GM18511 (cell line): ENCODE measurements at regions not wholly inside any gene's neighbourhood (a gene's known extent, or its start where the extent isn't known, plus 50 kb on each side); places are given as distances from the start of the nearest gene placed in this dataset.

ENCODE experiments used
- ATAC-seq: cut with Tn5 transposase; IDR thresholded peaks from one replicate; pipeline ENCODE4 v1.9.1; 2021; ENCODE audit warnings: mild to moderate bottlenecking, moderate library complexity; ENCODE audit not compliant: unreplicated experiment

GRCh38 chr4:123308667-123309066 is 87.9 kb upstream of the SPRY1 start:
- ATAC-seq = no peak

- no peak for ATAC-seq
Measured at GRCh38 chr4:123312116-123312515, 84.5 kb upstream of the SPRY1 start.

GRCh38 chr4:123312951-123313592 is 83.5 kb upstream of the SPRY1 start:
- no peak for ATAC-seq

- no peak for ATAC-seq
Measured at GRCh38 chr4:123315617-123316016, 81.0 kb upstream of the SPRY1 start.

GRCh38 chr4:123317211-123317610 is 79.4 kb upstream of the SPRY1 start:
- no peak for ATAC-seq

- ATAC-seq = no peak
Measured at GRCh38 chr4:123319639-123320038, 77.0 kb upstream of the SPRY1 start.

- ATAC-seq = no peak
Measured at GRCh38 chr4:123323998-123324397, 72.6 kb upstream of the SPRY1 start.

- ATAC-seq = peak; percentile 98
Measured at GRCh38 chr4:123325241-123325681, 71.3 kb upstream of the SPRY1 start.

GRCh38 chr4:123327346-123327745 is 69.2 kb upstream of the SPRY1 start:
- ATAC-seq = no peak

GRCh38 chr4:123327846-123328429 is 68.7 kb upstream of the SPRY1 start:
- ATAC-seq = no peak

- no peak for ATAC-seq
Measured at GRCh38 chr4:123338715-123339114, 57.9 kb upstream of the SPRY1 start.

GRCh38 chr4:123339507-123340380 is 56.9 kb upstream of the SPRY1 start:
- no peak for ATAC-seq

GRCh38 chr4:123340381-123340701 is 56.3 kb upstream of the SPRY1 start:
- ATAC-seq = no peak

GRCh38 chr4:123342498-123342897 is 54.1 kb upstream of the SPRY1 start:
- ATAC-seq = no peak

GRCh38 chr4:123343400-123344041 is 53.1 kb upstream of the SPRY1 start:
- ATAC-seq = no peak

GRCh38 chr4:123345137-123345934 is 51.3 kb upstream of the SPRY1 start:
- ATAC-seq = no peak

- ATAC-seq = no peak
Measured at GRCh38 chr4:123345935-123346300, 50.7 kb upstream of the SPRY1 start.

- no peak for ATAC-seq
Measured at GRCh38 chr4:123346330-123346940, 50.2 kb upstream of the SPRY1 start.
